ENCODE measurements at regions not wholly inside any gene's neighbourhood (a gene's known extent, or its start where the extent isn't known, plus 50 kb on each side); places are given as distances from the start of the nearest gene placed in this dataset.

- Histone ChIP-seq H3K4me1 (peaks cover 10% of the 10 kb centered on the region), H3K4me3 (no peak overlapping the region), H3K27ac (no peak overlapping the region), H3K9me3 (no peaks in the 10 kb centered on the region), H3K36me3 (no peaks in the 10 kb centered on the region), H3K27me3 (ENCODE audit: low read depth) (peaks cover 6% of the 10 kb centered on the region)
- TF ChIP-seq CTCF (IDR thresholded peaks at IDR 0.05), result no peak
- DNase-seq (no peak), ATAC-seq (no peak)
- intact Hi-C loops (cut with DNase I), result no loop called here
Measured at GRCh38 chr11:112520354-112520753, 259.7 kb upstream of the PLET1 start.

- H3K4me3 ChIP-seq, result no peak overlapping the region
- TF ChIP-seq CTCF (IDR thresholded peaks at IDR 0.05), result no peak
Measured at GRCh38 chr11:112522536-112522935, 261.9 kb upstream of the PLET1 start.

DNA sequence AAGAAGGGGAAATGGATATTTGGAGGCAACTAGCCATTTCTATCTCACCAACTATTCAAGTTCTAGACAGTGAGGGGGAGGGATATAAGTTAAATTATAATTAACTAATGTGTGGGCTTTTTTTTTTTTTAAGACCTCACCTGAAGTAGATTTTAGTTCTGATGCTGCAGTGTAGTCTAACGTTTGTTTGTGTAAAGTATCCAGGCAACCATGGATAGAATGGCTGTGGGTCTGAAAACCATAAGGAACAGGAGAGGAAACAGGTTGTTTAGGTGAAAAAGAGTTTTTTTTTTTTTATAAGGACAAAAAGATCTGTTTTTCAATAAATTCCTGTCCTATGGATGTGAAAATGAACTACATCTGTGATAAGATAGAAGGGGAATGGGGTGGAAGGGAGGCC lies 262.4 kb upstream of the PLET1 start:
- ATAC-seq (no peak), DNase-seq (no peak)
- TF ChIP-seq CTCF (IDR thresholded peaks at IDR 0.05), result no peak
- no peaks in the 10 kb centered on the region for H3K36me3 ChIP-seq
- no peak overlapping the region for H3K27ac ChIP-seq
- intact Hi-C loops (cut with DNase I), result no loop called here
- peaks cover 17% of the 10 kb centered on the region for H3K4me1 ChIP-seq
- peaks cover 6% of the 10 kb centered on the region for H3K27me3 ChIP-seq (ENCODE audit: low read depth)
- no peak overlapping the region for H3K4me3 ChIP-seq
- H3K9me3 ChIP-seq, result no peaks in the 10 kb centered on the region

More at GRCh38 chr11:112522536-112522935, 261.9 kb upstream of the PLET1 start:
- H3K4me1 ChIP-seq, result peaks cover 17% of the 10 kb centered on the region
- intact Hi-C loops (cut with DNase I), result no loop called here
- no peaks in the 10 kb centered on the region for H3K36me3 ChIP-seq
- ATAC-seq, result no peak
- no peak overlapping the region for H3K27ac ChIP-seq
- DNase-seq, result no peak
- H3K27me3 ChIP-seq (ENCODE audit: low read depth), result peaks cover 6% of the 10 kb centered on the region
- no peaks in the 10 kb centered on the region for H3K9me3 ChIP-seq

DNA sequence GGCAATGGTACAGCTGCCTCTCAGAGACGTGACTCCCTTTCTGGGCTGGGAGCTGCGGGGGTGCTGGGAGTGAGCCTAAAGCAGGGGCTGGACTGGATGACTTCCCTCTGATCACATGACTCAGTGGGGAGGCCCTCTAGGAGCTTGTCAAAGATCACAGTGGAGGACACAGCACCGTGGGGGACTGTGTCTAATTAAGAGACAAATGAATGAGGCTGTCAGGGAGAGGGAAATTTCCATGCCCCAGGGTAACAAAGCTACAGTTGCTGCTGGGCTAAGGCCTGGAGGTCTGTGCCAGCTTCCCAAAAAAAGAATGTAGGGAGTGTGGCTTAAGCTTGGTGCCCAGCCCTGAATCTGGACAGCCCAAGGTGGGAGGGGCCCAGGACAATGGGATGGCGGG lies 262.8 kb upstream of the PLET1 start:
- TF ChIP-seq CTCF (IDR thresholded peaks at IDR 0.05), result no peak
- Histone ChIP-seq H3K27ac (no peak overlapping the region), H3K4me3 (no peak overlapping the region), H3K4me1 (peaks cover 17% of the 10 kb centered on the region), H3K9me3 (no peaks in the 10 kb centered on the region), H3K27me3 (ENCODE audit: low read depth) (peaks cover 6% of the 10 kb centered on the region), H3K36me3 (no peaks in the 10 kb centered on the region)
- ATAC-seq (no peak), DNase-seq (no peak)
- intact Hi-C loops (cut with DNase I), result no loop called here

DNA sequence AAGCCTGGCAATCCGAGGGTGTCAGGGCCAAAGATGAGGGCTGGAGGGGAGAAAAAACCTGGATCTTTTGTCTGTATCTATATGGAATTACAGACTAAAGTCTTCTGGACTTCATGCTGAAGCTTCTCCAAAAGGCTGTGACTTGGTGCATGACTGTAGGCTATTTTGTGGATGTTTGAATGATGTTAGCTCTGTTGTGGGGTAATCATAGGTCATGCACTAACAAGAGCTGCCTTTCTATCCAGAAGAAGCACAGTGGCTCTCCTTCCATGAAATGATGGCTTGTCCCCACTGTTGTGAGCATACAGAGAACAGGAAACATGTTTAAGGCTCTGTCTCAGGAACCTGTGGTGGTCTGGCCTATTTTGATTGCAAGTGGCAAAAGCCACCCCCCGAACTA lies 263.3 kb upstream of the PLET1 start:
- TF ChIP-seq CTCF (IDR thresholded peaks at IDR 0.05), result no peak
- no peaks in the 10 kb centered on the region for H3K9me3 ChIP-seq
- no peak for DNase-seq
- peaks cover 6% of the 10 kb centered on the region for H3K27me3 ChIP-seq (ENCODE audit: low read depth)
- H3K4me3 ChIP-seq, result no peak overlapping the region
- ATAC-seq, result no peak
- no peaks in the 10 kb centered on the region for H3K36me3 ChIP-seq
- H3K4me1 ChIP-seq, result peaks cover 17% of the 10 kb centered on the region
- intact Hi-C loops (cut with DNase I), result no loop called here
- H3K27ac ChIP-seq, result no peak overlapping the region

DNA sequence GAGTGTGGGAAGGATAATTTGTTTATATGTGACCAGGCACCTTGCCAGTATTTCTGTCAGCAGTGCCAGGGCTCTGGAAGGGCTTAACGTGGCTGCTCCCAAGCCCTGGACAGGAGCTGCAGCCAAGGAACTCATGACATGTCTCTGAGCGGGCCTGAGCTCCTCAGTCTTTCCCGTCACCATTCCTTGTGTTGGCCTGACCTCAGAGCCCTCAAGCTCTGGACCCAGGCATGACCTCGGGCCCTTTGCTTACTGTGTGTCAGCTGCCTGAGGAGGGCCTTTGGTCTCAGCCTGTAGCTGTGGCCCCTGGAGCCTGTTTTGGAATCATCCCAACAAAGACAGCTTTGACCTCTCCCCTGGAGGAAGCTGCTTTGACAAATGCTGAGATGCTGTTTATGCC lies 264.1 kb upstream of the PLET1 start:
- no peaks in the 10 kb centered on the region for H3K9me3 ChIP-seq
- no peaks in the 10 kb centered on the region for H3K27me3 ChIP-seq (ENCODE audit: low read depth)
- no peak overlapping the region for H3K27ac ChIP-seq
- no peak overlapping the region for H3K4me3 ChIP-seq
- intact Hi-C loops (cut with DNase I), result no loop called here
- H3K36me3 ChIP-seq, result no peaks in the 10 kb centered on the region
- ATAC-seq (peak in 1 of 2 donors; percentile 30), DNase-seq (no peak)
- TF ChIP-seq CTCF (IDR thresholded peaks at IDR 0.05), result no peak
- peaks cover 17% of the 10 kb centered on the region for H3K4me1 ChIP-seq

All from lower lobe of right lung (tissue), 2 donors.